ENCODE measurements at regions not wholly inside any gene's neighbourhood (a gene's known extent, or its start where the extent isn't known, plus 50 kb on each side); places are given as distances from the start of the nearest gene placed in this dataset.

DNA sequence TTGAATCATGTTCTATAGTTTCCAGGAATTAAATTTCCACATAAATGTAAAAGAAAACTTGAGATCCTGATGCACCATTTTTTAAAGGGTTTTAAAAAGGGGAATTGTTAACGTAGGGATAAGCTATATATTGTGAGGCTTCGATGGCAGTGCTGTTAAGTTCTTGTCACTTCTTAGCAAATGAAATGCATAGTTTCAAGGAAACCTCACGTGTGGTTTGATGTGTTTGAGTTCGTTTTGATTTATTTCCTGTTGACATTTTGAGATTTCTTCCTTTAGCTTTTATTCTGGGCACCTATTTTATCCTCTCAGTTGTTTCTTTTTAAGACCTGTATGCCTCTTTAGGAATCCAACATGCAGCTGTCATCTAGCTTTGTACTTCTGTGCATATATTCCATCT is 301.0 kb downstream of the DOCK8 start:
- DNase-seq = no peak

DNA sequence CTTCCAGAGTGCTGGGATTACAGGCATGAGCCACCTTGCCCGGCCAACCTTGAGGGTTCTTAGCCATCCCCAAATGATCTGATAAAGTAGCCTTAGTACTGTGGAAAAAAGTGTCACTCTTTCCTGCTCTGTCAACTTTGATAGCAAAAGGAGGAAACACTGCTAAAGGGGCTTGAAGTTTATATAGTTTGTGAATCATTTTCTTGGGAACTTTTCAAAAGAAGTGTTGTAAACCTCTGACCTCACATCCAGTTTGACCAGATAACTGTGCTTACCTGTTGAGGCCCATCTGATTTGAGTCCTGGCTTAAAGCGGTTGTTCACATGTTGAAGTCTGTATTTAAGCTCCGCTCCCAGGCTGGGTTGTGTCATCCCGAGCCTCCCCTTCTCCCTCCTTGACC is 303.3 kb downstream of the DOCK8 start:
- no peak for DNase-seq

DNA sequence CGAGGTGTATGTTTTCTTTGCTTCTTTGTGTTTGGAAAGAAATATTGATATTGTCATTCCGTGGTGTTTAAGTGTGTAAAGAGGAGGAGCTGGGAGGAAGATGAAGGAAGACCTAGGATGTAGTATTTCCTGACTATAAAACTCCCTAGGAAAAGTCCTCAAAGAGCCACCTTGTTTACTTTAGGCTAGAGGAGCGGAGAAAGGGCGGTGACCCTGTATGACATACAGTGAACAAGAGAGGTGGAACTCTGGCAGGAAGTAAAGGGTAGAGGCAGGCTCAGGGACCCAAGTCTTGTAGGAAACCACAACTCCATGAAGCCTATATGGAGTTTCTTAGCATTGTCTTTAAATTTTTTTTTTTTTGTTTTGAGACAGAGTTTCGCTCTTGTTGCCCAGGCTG is 303.9 kb downstream of the DOCK8 start:
- DNase-seq = no peak

DNA sequence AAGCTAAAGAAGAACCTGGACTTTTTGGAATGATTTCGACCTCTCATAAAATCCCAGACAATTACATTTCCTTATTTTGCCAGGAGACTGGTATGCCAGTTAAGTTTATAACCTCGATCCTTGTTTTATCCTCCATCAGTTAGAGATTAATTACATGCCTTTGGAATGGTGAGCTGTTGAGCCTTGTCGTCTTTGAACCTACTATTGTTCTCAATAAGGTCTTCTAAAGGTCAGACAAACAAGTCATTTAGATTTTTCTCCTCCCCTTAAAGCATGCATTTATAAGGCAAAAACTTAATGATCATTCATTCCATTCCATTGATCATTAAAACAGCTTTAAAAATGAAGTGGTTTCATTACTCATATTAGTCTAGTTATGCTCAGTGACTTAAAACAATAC is 304.9 kb downstream of the DOCK8 start:
- no peak for DNase-seq

DNA sequence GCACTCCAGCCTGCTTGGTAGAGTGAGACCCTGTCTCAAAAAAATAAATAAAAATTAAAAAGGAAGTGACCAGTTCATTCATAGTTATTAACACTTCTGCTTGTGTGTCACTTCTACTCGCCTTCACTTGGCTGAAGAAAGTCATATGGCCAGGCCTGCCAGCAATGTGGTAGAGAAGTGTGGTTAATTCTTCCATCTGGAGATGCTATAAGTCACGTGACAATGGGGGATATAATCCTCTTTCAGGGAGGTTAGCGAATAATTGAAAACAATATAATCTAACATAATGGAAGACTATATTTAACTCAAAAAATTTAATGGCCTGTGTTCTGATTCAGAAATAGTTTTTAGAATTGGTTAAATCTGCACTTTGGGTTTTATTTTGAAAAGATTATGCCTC is 305.6 kb downstream of the DOCK8 start:
- DNase-seq = no peak

DNA sequence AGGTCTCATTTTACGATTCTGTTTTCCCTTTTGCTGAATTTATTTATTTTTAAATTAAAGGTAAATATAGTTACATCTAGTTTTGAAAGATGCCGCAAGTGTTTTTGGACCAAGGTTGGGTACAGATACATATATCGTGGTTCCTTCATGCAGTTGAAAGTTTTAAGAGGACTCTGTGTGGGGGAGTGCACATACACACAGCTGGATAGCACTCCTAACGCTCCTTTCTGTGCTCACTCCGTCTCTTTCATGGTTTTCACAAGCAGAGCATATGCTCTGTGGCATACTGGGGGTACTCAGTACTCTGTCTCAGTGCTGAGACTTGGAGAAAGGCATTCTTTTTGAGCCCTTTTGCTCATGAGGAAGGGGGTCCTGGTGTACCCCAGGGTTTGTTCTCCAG is 307.5 kb downstream of the DOCK8 start:
- DNase-seq = no peak

DNA sequence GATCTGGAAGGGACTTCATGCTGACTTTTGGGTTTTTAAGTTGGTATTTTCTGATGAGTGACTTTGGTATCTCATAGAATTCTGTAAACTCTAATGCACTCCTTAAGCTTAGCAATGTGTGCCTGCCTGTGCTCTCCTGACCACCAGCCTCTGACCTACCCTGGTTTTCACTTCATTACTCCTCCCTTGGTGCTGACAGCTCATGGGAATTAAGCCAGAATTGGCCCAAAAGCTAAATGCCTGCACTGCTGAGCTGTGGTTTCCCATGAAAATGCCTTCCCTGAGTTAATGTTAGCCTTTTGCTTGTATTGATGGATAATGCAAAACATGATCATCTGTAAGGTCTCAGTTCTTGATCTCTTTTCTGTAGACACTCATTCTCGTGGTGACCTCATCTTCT is 308.0 kb downstream of the DOCK8 start:
- DNase-seq = peak; percentile 82

DNA sequence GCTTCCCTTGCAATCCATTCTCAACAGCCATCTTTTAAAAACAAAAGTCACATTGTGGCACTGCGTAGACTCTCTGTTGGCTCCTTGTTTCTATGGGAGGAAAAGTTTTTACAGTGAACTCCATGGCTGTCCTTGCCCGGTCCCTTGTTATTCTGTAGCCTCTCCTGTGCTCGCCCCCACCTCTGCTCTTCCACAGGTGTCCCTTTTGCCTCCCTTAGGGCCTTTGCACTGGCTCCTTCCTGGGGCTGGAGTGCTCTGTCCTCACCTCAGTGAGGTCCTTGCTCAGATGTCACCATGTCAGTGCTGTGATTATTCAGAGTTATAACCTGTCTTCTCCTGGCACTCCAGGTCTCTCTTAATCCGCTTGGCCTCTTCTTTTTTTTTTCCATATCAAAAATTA is 308.8 kb downstream of the DOCK8 start:
- DNase-seq = no peak

DNA sequence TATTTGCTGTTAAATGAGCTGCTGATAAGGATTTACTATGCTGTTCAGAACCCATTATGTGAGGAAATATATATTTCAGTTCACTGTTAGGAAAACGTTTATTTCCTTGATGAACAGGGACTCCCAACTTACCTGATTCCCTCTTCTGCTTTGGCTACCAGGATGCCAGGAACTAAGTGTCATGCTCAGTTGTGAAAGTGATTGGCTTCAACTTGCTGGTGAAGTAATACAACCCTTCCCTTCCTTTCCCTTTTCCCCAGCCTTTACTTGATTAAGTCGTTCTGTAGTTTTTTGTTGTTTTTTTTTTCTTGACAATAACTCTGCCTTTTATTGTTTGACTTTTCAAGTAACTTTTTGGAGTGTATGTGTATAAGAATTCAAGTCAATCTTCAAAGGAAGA is 309.3 kb downstream of the DOCK8 start:
- no peak for DNase-seq

DNA sequence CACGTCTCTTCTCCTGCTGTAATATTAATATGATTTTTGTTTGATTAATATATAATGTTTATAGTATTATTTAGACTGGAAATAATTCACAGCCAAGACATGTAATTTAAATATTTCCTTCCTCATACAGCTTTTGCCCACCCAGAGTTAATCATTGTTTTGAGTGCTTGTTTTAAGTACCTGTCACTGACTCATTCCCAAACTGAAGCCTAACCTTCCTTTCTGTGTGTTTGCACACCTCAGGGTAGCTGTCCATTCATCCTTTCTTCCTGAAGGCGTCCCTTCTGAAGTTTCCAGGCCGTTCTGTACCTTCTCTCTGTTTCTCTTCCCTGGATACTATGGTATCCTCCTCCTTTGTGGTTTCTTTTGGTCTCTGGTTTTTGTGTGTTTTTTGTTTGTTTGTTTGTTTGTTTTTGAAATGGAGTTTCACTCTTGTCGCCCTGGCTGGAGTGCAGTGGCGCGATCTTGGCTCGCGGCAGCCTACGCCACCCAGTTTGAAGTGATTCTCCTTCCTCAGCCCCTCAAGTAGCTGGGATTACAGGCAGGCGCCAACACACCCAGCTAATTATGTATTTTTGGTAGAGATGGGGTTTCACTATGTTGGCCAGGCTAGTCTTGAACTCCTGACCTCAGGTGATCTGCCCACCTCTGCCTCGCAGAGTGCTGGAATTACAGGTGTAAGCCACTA is 312.4 kb downstream of the DOCK8 start:
- DNase-seq = no peak

DNA sequence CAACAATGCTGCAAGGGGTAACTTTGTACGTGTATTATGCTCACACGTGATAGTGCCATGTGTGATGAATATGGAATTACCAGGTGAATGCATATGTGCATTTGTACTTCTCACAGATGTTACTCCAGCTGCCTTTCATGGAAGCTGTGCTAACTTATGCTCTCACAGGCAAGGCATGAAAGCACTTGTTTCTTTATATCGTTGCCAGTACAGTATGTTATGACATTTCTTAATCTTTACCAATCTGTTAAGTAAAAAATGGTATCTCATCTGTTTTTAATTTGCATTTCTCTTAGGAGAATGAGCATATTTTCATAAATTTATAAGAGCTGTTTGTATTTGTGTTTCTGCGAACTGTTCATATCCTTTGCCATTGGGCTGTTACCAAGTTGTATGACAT is 311.8 kb upstream of the DMRT1 start:
- DNase-seq = no peak

DNA sequence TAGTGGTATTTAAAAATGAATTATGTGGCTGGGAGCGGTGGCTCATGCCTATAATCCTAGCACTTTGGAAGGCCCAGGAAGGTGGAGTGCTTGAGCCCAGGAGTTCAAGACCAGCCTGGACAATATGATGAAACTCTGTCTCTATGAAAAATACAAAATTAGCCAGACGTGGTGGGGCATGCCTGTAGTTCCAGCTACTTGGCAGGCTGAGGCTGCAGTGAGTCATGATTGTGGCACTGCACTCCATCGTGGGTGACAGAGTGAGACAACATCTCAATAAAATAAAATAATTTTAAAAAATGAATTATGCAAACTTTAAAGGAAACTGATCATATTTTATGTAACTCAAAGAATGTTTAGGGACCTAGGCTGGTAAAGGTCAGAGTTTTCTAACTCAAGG is 310.8 kb upstream of the DMRT1 start:
- peak; percentile 31 for DNase-seq

DNA sequence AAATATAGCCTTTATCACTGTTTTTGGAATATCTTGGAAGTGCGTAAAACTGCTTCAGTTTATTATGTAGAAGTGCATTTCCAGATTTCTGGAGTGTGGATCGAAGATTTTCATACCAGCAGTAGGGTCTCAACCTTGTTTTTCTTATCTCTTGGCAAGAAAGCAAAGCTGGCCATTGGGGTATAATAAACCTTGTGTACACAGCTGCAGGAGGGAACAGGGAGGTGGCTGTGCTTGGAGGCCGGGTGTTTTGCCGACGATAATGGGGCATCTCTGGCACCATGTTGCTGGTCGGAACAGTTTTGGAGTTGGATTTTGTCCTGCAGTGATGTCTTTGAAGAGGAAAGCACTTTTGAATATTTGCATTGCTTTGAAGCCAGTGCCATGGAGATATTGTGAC is 308.8 kb upstream of the DMRT1 start:
- no peak for DNase-seq

DNA sequence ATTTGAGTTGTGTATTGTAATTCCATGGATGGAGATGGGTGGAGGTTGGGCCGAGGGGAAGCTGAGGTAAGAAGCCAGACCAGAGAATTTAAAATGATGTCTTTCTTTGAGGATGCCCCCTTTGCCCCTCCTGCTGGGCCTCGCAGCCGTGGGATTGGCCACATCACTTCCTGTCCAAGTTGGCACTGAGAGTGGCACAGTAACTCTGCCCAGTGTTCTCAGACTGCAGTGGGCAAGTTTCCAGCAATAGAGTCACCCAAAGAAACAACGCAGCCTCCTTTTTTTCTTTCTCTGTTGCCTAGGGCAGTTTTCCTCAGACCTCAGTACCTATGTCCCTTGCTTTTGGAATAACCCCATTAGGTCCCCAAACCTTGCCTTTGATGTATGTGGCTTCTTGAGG is 306.6 kb upstream of the DMRT1 start:
- peak; percentile 27 for DNase-seq

DNA sequence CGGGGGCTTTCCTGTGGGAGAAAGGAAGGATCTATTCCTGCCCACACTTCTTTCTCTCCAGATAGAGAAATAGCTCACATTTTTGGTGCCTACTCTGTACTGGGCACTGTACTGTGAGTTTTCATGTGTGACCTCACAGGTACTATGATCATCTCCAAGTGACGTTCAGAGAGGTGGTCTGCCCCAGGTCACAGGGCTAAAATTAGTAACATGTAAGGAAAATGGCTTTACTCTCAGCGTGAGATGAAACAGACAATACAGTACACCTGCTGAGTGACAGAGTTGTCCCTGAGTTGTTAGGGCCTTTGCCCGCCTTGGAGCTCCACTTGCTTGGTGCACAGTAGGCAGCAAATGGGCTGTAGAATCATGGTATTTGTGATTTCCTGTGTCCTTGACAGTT is 306.1 kb upstream of the DMRT1 start:
- no peak for DNase-seq

DNA sequence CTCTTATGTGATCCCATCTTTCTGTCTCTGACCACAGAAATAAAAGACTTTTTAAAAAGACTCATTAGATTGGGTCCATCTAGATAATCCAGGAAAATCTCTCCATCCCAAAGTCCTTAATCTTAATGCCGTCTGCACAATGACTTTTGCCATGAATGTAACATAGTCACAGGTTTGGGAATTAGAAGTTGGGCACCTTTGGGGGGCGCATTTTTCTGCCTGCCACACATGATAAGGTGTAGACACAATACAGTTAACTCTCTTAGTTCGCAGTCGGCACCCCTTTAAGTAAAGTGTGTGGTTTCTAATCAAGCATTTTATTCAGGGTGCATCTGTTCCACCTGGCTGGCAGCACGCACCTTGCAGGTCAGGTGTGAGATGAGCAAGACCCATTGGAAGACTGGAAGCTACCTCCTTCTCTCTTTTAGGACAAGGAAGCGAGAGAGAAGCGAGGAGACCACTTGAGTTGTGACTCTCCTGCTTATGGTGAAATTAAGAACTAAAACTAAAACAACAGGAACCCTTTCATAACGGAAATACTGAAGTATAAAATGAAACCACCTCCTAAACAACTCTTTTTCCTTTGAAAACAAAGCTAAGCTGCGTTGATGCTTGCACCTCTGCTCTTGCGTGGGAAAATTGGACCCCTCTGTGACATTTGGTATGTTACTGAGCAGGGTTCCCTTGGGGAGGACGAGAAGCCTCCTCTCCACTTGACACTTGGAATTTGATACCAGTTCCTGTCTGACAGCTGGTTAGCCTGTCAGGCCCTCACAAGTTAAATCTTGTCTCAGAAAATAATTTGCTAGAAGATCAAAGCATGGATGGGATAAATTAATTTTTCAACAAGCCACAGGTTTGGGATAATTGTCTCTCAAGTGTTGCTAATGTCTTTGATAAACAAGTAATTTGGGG is 304.6 kb upstream of the DMRT1 start:
- DNase-seq = no peak

DNA sequence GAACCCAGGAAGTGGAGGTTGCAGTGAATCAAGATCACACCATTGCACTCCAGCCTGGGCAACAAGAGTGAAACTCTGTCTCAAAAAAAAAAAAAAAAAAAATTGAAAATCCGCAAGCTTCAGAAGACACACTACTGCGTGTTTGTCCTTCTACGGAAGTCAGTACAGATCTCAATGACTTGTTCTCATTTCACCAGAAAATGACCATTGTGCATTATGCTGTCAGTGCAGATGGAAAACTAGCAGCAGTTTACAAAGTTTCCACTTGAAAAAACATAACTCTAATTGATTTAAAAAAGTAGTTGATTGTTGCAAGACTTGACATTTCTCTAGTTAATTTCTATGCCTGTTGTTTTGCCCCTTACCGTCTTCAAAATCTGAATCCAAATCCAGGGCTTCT is 298.0 kb upstream of the DMRT1 start:
- DNase-seq = no peak

DNA sequence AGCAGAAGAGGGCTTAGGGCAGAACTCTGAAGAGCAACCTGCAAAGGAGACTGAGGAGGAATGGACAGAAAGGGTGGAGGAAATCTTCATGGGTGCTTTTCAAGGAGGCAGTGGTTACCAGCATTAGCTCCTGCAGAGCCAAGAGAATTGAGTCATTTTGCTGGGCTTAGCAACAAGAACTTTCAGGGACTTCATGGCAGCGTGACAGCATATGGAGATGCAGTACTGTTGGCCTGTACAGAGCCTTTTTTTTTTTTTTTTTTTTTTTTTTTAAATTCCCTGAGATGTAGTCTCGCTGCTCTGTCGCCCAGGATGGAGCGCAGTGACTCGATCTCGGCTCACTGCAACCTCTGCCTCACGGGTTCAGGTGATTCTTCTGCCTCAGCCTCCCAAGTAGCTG is 296.0 kb upstream of the DMRT1 start:
- no peak for DNase-seq

DNA sequence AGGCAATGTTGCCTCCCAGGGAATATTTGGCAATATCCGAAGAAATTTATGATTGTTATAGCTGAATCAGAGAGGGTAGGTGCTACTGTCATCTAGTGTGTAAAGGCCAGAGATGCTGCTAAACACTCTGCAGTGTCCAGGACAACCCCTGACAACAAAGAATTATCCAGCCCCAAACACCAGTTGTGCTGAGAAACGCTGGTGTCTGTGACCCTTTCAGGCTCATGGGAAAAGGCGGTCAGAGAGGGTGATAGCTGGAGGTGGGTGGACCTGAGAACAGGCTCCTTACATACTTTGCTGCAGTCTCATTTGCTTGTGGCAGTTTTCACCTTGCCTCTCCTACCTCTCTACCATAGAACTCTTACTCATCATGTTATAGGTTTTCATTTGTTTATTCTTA is 295.3 kb upstream of the DMRT1 start:
- DNase-seq = no peak

DNA sequence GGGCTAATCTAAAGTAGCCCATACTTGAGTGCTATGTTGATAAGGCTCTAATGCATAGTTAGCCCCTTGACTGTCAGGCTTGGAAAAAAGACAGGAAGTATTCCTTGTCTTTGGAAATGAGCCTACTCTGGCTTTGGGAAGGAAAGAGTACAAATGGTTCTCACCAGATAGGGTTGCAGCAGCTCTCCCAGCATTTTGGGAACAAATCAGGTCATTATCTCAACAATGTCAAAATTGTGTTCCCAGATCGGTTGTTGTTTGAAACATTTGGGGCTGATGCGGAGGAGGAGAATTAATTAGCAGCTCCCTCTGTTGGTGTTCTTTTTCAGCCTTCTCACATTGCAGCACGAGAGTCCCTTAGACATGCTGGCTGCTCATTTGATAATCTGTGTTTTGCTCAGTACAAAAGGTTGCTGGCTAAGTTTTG is 294.7 kb upstream of the DMRT1 start:
- DNase-seq = peak; percentile 29

DNA sequence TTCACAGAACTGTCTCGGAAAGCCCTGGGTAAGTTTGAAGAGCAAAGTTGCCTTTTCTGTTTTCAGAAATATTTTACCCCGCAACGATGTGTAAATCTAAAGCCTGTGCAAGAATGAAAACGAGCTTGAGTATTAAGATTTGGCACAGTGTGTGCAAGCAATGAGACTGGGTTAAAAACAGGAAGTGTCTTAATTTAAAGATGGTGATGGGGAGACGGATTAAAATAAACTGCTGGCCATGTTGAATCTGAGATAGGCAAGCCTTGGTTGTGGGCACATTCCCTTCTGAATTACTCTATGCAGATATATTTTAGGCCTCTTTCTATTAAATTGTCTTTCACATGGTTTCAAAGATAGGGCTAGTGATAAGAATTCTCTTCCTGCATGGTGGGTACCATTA is 294.2 kb upstream of the DMRT1 start:
- DNase-seq = no peak

DNA sequence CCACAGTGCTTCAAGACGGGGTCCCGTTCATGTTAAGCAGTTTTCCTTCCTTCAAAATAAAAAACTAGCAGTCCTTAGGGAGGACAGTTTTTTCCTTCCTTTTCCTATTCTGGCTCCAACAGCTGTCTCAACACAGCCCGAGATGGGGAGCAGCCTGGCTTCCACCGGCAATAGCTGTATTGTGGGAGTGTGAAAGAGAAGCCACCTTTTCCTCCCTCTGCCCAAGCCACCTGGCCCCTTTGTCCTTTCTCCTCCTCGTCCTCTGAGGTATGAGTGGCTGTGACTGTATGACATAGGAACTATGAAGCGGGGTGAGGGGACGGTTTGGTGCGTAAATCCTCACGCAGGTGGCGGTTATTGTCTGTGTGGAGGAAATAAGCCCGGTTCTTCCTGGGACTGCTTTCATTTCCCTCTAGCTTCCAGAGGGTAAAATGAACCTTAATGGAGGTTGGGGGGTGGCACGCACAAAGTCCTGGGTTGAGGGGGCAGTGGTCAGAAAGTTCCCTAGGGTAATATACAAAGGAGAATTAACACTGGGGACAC is 292.0 kb upstream of the DMRT1 start:
- no peak for DNase-seq

DNA sequence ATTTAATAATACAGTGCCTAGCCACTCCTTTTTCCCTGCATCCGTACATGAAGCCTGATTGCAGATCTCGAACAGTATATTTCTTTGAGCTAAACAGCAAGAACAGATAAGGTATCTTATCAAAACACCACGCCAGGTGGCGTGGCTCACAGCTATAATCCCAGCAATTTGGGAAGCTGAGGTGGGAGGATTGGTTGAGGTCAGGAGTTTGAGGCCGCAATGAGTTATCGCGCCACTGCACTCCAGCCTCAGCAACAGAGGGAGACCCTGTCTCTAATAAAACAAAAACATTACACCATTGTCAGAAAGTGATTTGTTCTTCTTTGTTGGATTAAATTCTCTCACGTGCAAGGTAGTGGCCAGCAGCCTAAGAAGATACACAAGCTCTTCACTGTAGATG is 291.2 kb upstream of the DMRT1 start:
- peak; percentile 20 for DNase-seq

Measured in NCI-H226 (cell line).